Lower leg skin (tissue), 4 donors: ENCODE measurements at regions not wholly inside any gene's neighbourhood (a gene's known extent, or its start where the extent isn't known, plus 50 kb on each side); places are given as distances from the start of the nearest gene placed in this dataset.
"Not testable (repeated sequence)": the region's sequence is repeated elsewhere in the genome, so short reads cannot be mapped to it uniquely, and the experiment has no call there.

Experiments
- DNase-seq, 2 donors: peaks; one replicate each; pipeline ENCODE4 v3.0.0-alpha.2; 2019; ENCODE audit warnings: low spot score in 2 of 2
- H3K4me3 ChIP-seq: fragments of 200-600 bp; sonication (generic); 2 replicates; pipeline ENCODE4 v1.5.1; 2017; ENCODE audit warnings: mild to moderate bottlenecking, low read depth; ENCODE audit not compliant: poor library complexity, severe bottlenecking
- CTCF ChIP-seq, 3 donors: fragments of 450-650 bp; IDR thresholded peaks; one replicate each; pipeline ENCODE4 v1.5.1; 2016; ENCODE audit warnings: antibody characterized with exemption in 3 of 3, mild to moderate bottlenecking in 3 of 3, moderate library complexity in 2 of 3
- POLR2A ChIP-seq, 2 donors: fragments of 450-650 bp; IDR thresholded peaks; one replicate each; pipeline ENCODE4 v1.6.1; 2016 to 2017; ENCODE audit warnings: antibody characterized with exemption in 2 of 2, mild to moderate bottlenecking in 1 of 2, moderate library complexity in 1 of 2
- WGBS, 2 donors: methylation state at CpG; one replicate each; pipeline ENCODE4 v1.1.5; 2018; 5-methylcytosine and 5-hydroxymethylcytosine counted together
- intact Hi-C: fragments of 100-400 bp; cut with DNase I; formaldehyde crosslinking; loops from one replicate; pipeline ENCODE4 v1.15.0; 2023; ENCODE audit warnings: low total_unique reads

- no peak overlapping the region for H3K4me3 ChIP-seq
- intact Hi-C loops: no loop called here
- DNase-seq: no peak
- TF ChIP-seq CTCF (IDR thresholded peaks at IDR 0.05): no peak
- 86 to 93% methylated on average over 2 of the region's 2 CpGs for WGBS, 2 donors
Observed at GRCh38 chr13:61508936-61509335, 93.3 kb upstream of the PCDH20 start.

- no peak overlapping the region for H3K4me3 ChIP-seq
- intact Hi-C loops: no loop called here
- DNase-seq: no peak
- no peak for TF ChIP-seq POLR2A (IDR thresholded peaks at IDR 0.05)
- WGBS, 2 donors: 24 to 32% methylated on average over 1 of the region's 1 CpG
Observed at GRCh38 chr13:61500176-61500575, 84.5 kb upstream of the PCDH20 start.

GRCh38 chr13:61495648-61496047 lies 80.0 kb upstream of the PCDH20 start:
- no peak overlapping the region for H3K4me3 ChIP-seq
- 73 to 85% methylated on average over 2 of the region's 2 CpGs for WGBS, 2 donors
- DNase-seq: no peak
- TF ChIP-seq POLR2A (IDR thresholded peaks at IDR 0.05): no peak
- no peak for TF ChIP-seq CTCF (IDR thresholded peaks at IDR 0.05)
- intact Hi-C loops: no loop called here

- DNase-seq, intact Hi-C loops, H3K4me3 ChIP-seq: not testable (repeated sequence)
- 94% methylated on average over 15 of the region's 15 CpGs for WGBS, 2 donors
Observed at GRCh38 chr13:61493556-61493955, 77.9 kb upstream of the PCDH20 start.

GRCh38 chr13:61486496-61486895 lies 70.8 kb upstream of the PCDH20 start:
- intact Hi-C loops: no loop called here
- H3K4me3 ChIP-seq: no peak overlapping the region
- DNase-seq: no peak
- WGBS, 2 donors: 77 to 84% methylated on average over 6 of the region's 6 CpGs
- TF ChIP-seq CTCF (IDR thresholded peaks at IDR 0.05) (no peak), POLR2A (IDR thresholded peaks at IDR 0.05) (no peak)

- no peak for TF ChIP-seq POLR2A (IDR thresholded peaks at IDR 0.05)
- no peak for TF ChIP-seq CTCF (IDR thresholded peaks at IDR 0.05)
- no peak for DNase-seq
- H3K4me3 ChIP-seq: no peak overlapping the region
- 72 to 73% methylated on average over 2 of the region's 2 CpGs for WGBS, 2 donors
- intact Hi-C loops: no loop called here
Observed at GRCh38 chr13:61485128-61485765, 69.6 kb upstream of the PCDH20 start.

- intact Hi-C loops: no loop called here
- no peak for DNase-seq
- TF ChIP-seq CTCF (IDR thresholded peaks at IDR 0.05): no peak
- no peak for TF ChIP-seq POLR2A (IDR thresholded peaks at IDR 0.05)
- H3K4me3 ChIP-seq: no peak overlapping the region
- 83 to 88% methylated on average over 5 of the region's 5 CpGs for WGBS, 2 donors
Observed at GRCh38 chr13:61477619-61478018, 62.0 kb upstream of the PCDH20 start.
